Lower lobe of right lung (tissue), 2 donors: ENCODE measurements at regions not wholly inside any gene's neighbourhood (a gene's known extent, or its start where the extent isn't known, plus 50 kb on each side); places are given as distances from the start of the nearest gene placed in this dataset.

Source experiments
- ATAC-seq, 2 donors: fragments of 200-7000 bp; cut with Tn5 transposase; one replicate each; pipeline ENCODE4 v1.9.1; 2020 to 2022; ENCODE audit warnings: mild to moderate bottlenecking in 2 of 2, moderate library complexity in 2 of 2
- DNase-seq: peaks from one replicate; pipeline ENCODE4 v3.0.0-alpha.2; 2020
- H3K27ac ChIP-seq: fragments of 200-600 bp; one replicate; pipeline ENCODE4 v1.8.0; 2022
- H3K27me3 ChIP-seq: fragments of 200-600 bp; one replicate; pipeline ENCODE4 v1.8.0; 2022; ENCODE audit warnings: low read depth
- H3K36me3 ChIP-seq: fragments of 200-600 bp; one replicate; pipeline ENCODE4 v1.8.0; 2022; ENCODE audit warnings: mild to moderate bottlenecking
- H3K4me1 ChIP-seq: fragments of 200-600 bp; one replicate; pipeline ENCODE4 v1.8.0; 2022
- H3K4me3 ChIP-seq: fragments of 200-600 bp; one replicate; pipeline ENCODE4 v1.8.0; 2022; ENCODE audit warnings: mild to moderate bottlenecking
- H3K9me3 ChIP-seq: fragments of 200-600 bp; one replicate; pipeline ENCODE4 v1.8.0; 2022
- intact Hi-C: fragments of 100-400 bp; cut with DNase I; formaldehyde crosslinking; loops from one replicate; pipeline ENCODE4 v1.11.0; 2022
- TF ChIP-seq, protein P1 (sequence below): fragments of 200-600 bp; IDR thresholded peaks from one replicate; pipeline ENCODE4 v1.8.0; 2022; ENCODE audit warnings: antibody characterized with exemption, mild to moderate bottlenecking
- donor health status: DM: no; HTN: yes; CAD: no; lungs with severe emphysema.

DNA sequence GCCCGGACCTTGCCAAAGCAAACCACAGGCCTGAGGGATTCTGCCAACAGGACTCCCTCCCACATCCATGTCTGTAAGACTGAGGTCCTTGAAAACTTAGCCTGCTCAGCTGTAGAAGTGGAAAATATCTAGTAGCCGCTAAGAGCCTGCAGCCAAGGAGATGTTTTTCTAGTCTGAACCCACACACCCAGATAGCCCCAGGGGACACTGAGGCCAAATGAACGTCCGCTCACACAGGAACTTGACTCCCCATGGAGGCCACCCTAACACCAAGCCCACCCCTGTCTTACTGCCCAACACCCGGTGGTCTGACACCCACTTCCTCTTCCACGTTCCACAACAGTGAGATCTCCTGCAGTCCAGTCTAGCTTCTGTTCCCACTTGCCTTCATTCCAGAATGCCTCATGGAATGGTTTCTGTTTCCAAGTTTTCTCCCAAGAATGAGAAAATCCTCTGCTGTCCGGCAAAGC lies 174.8 kb downstream of the PLPP3 start:
- Histone ChIP-seq H3K4me3 (no peak overlapping the region), H3K36me3 (no peaks in the 10 kb centered on the region), H3K4me1 (no peaks in the 10 kb centered on the region), H3K9me3 (no peaks in the 10 kb centered on the region), H3K27me3 (no peaks in the 10 kb centered on the region), H3K27ac (no peak overlapping the region)
- intact Hi-C loops, result no loop called here
- ATAC-seq, result no peak
- no peak for DNase-seq
- TF ChIP-seq, protein P1, sequence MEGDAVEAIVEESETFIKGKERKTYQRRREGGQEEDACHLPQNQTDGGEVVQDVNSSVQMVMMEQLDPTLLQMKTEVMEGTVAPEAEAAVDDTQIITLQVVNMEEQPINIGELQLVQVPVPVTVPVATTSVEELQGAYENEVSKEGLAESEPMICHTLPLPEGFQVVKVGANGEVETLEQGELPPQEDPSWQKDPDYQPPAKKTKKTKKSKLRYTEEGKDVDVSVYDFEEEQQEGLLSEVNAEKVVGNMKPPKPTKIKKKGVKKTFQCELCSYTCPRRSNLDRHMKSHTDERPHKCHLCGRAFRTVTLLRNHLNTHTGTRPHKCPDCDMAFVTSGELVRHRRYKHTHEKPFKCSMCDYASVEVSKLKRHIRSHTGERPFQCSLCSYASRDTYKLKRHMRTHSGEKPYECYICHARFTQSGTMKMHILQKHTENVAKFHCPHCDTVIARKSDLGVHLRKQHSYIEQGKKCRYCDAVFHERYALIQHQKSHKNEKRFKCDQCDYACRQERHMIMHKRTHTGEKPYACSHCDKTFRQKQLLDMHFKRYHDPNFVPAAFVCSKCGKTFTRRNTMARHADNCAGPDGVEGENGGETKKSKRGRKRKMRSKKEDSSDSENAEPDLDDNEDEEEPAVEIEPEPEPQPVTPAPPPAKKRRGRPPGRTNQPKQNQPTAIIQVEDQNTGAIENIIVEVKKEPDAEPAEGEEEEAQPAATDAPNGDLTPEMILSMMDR, result no peak

DNA sequence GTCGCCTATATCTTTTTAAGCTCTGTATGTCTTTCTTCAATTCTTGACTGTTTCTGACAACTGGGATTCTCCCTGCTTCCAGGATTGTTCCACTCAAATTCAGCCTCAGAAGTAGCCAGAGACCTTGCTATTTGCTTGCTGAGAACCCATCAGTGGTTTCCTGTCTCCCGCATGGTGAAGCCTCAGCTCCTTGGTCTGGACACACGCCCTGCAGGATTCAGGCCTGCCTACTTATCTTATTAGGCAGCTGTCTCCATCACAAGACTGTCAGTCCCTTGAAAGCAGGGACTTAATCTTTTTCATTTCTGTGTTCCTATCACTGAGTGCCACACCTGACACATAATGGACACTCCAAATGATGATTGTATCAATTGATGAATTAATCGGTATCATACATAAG lies 175.3 kb downstream of the PLPP3 start:
- Histone ChIP-seq H3K4me1 (no peaks in the 10 kb centered on the region), H3K9me3 (no peaks in the 10 kb centered on the region), H3K27me3 (no peaks in the 10 kb centered on the region), H3K4me3 (no peak overlapping the region), H3K27ac (no peak overlapping the region), H3K36me3 (no peaks in the 10 kb centered on the region)
- intact Hi-C loops, result no loop called here
- TF ChIP-seq, protein P1, result no peak
- ATAC-seq, result no peak
- no peak for DNase-seq

DNA sequence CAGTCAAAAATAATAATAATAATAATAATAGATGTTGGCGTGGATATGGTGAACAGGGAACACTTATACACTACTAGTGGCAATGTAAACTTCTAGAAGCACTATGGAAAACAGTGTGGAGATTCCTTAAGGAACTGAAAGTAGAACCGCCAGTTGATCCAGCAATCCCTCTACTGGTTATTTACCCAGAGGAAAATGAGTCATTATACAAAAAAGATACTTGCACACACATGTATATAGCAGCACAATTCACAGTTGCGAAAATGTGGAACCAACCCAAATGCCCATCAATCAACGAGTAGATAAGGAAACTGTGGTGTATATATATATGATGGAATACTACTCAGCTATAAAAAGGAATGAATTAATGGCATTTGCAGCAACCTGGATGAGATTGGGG lies 176.0 kb downstream of the PLPP3 start:
- DNase-seq, result no peak
- TF ChIP-seq, protein P1, result no peak
- H3K4me3 ChIP-seq, result no peak overlapping the region
- no peaks in the 10 kb centered on the region for H3K27me3 ChIP-seq
- H3K4me1 ChIP-seq, result no peaks in the 10 kb centered on the region
- intact Hi-C loops, result no loop called here
- H3K9me3 ChIP-seq, result no peaks in the 10 kb centered on the region
- no peak overlapping the region for H3K27ac ChIP-seq
- ATAC-seq, result no peak
- H3K36me3 ChIP-seq, result no peaks in the 10 kb centered on the region

DNA sequence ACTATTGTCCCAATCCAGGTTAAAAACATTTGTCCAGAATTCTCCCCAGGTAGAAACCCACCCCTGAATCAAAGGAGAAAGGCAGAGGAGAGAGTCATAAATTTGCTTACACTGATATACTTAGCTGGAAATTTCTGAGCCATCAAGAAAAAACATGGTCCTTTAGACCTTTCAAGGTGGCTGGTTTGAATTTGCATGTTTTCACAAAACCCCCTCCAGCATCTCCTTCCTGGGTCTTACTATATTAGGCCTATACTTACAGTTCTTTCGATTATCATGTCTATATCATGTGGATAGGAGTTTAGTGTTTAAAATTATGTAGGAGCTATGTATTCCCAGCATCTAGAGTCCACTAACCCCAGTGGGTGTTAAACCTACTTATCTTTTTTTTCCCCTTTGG lies 178.2 kb downstream of the PLPP3 start:
- Histone ChIP-seq H3K4me1 (no peaks in the 10 kb centered on the region), H3K27ac (no peak overlapping the region), H3K27me3 (no peaks in the 10 kb centered on the region), H3K36me3 (no peaks in the 10 kb centered on the region), H3K4me3 (no peak overlapping the region), H3K9me3 (no peaks in the 10 kb centered on the region)
- no peak for ATAC-seq
- intact Hi-C loops, result no loop called here
- TF ChIP-seq, protein P1, result no peak
- no peak for DNase-seq

DNA sequence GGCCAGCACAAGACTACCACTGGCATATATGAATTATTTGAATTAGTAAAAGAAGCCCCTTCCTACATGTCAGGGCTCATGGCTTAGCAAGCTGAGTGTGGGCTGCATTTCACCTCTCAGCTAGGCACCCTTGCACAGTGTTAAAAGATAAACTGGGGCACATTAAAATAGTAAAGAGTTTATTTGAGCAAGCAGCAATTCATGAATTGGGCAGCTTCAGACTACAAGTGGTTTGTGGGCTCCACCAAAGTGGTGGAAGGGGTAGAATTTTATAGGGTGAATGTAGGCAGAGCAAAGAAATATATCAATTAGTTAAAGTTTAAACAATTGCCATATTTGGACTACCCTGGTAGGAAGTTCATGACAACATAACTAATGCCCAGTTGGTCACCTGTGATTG lies 178.8 kb downstream of the PLPP3 start:
- DNase-seq (no peak), ATAC-seq (no peak)
- intact Hi-C loops, result no loop called here
- H3K9me3 ChIP-seq, result no peaks in the 10 kb centered on the region
- no peaks in the 10 kb centered on the region for H3K4me1 ChIP-seq
- no peak overlapping the region for H3K4me3 ChIP-seq
- TF ChIP-seq, protein P1, result no peak
- H3K27me3 ChIP-seq, result no peaks in the 10 kb centered on the region
- no peak overlapping the region for H3K27ac ChIP-seq
- H3K36me3 ChIP-seq, result no peaks in the 10 kb centered on the region

DNA sequence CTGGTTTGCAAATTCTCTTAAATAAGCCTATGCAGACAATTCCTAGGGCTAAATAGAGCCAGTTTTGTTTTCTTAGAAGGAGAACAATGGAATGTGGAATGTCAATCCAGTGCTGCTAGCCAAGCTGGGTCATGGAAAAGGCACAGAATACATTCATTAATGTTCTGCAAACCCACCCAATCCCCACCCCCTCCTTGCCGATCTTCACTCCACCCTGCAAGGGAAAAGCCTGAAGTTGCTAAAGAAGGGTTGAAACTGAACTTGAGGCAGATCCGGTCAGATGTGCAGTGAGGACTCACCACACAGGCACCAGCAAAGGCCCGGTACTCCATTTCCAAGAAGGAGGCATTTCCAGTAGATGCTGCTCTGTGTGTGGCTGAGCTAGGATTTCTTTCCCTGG lies 179.6 kb downstream of the PLPP3 start:
- TF ChIP-seq, protein P1, result no peak
- no peak for ATAC-seq
- no peaks in the 10 kb centered on the region for H3K27me3 ChIP-seq
- H3K4me3 ChIP-seq, result no peak overlapping the region
- no peak for DNase-seq
- H3K9me3 ChIP-seq, result no peaks in the 10 kb centered on the region
- H3K27ac ChIP-seq, result no peak overlapping the region
- H3K36me3 ChIP-seq, result no peaks in the 10 kb centered on the region
- intact Hi-C loops, result no loop called here
- no peaks in the 10 kb centered on the region for H3K4me1 ChIP-seq
